ENCODE measurements at regions not wholly inside any gene's neighbourhood (a gene's known extent, or its start where the extent isn't known, plus 50 kb on each side); places are given as distances from the start of the nearest gene placed in this dataset.

GRCh38 chr5:86879086-86879485 lies 261.3 kb downstream of the COX7C start:
- DNase-seq (ENCODE audit: low read depth): no peak

DNA sequence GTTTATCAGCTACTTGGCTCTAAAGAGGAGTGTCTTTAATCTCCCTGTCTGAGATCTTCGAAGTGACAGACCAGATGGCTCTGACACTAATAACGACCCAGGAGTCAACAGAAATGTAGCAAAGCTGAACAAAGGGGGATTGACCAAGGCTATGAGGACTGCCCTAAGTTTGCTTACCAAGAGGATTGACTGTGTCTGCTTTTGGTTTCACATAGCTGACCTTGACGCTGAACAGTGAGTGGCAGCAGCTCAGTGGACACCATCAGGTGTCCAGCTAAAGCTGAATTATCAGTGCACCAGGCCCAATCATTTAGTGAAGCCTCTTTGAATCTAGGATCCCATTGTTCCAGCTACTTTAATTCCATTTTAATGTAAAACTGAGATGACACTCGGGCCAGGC lies 262.6 kb downstream of the COX7C start:
- no peak for DNase-seq (ENCODE audit: low read depth)

GRCh38 chr5:86880785-86881492 lies 263.2 kb downstream of the COX7C start:
- peak; percentile 86 for DNase-seq (ENCODE audit: low read depth)

DNA sequence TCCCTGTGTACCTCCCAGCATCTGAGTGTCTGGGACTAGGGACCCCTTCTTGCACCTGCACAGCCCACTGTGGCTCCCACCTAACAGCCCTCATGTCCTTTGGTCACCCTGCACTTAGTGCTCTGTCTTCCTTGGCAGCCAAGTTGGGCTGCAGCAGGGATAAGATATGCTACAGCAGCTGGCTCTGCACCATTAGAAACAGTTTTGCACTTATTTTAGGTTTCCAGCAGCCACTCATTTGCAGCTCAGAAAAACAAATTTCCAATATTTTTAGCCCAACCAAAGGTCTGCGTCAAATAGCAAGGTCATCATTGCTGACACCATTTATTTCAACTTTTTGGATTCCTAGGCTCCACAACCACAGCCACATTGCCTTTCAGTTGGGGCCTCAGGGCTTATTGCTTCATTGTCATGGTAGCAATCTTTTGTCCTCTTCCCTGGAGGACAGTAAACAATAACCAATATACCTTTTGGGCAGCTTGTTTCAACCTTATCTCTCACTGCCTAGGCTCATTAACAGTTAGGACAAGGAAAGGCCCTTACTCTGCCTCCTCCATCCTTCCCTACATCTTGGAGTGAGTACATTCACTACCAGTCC lies 263.9 kb downstream of the COX7C start:
- no peak for DNase-seq (ENCODE audit: low read depth)

DNA sequence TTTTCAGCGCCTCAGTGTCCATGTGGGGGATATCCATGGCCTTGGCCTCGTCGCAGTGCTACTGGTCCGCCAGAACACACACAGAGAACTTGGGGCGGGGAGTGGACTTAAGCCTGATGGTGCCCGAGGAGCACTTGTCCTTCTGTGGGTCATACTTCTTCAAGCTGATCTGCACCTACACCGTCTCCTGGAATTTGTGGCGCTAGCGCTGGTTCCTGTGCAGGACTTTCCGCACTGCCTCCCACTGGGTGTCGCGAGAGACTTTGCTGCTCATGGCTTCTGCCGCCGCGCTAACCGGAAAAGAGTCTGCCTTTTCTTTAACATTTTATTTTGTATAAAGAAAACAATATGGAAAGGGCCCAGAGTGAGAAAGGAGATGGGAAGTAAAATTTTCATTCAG lies 266.9 kb downstream of the COX7C start:
- DNase-seq (ENCODE audit: low read depth): no peak

DNA sequence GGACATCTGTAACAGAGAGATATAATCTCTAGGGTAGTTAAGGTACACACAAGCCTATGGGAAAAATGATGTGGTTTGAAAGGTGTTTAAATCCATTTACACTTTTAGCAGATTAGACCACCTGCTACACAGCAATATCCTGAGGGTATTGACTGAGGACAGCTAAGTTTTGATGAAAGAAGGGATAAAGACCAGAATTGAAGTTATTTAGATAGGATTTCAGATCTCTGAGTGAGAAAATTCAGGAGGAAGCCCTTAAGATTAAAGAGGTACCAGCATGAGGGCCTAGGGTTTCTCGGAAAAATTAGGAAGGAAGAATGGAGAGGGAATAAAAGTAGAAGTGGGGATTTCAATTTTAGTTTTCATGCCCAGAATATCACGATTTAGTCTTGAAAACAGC lies 267.3 kb downstream of the COX7C start:
- no peak for DNase-seq (ENCODE audit: low read depth)

DNA sequence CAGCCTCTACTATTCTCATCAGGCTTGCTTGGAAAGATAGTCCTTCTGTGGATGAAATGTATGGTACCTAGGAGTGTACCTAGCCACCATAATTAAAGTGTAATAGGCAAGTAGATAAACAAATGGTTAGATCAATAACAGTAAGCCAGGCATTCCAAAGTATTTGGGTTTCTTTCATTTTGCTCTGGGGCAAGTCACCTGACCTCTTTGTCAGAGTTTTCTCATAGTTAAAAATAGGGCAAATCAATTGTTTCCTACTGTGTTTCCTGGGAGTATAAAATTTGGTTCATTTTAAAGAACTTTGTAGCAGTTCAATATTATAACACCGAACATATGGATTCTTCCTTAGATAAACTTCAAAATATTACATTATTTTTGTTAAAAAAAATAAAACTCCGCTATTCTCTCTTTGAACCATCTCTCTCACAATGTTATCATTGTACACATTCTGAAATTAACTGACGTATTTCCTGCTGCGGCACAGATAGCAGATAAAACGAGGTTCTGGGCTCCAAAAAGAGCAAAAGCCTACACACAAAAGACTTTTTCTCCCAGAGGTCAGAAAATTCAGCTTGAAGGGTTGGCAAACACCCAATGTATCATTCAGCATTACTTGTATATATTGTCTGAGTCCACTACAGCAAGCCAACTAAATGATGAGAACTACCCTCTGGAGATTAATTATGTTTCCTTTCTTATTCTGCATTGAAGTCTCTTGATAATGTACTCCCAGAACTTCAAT lies 267.9 kb downstream of the COX7C start:
- no peak for DNase-seq (ENCODE audit: low read depth)

- DNase-seq (ENCODE audit: low read depth): no peak
Observed at GRCh38 chr5:86890375-86890774, 272.6 kb downstream of the COX7C start.

GRCh38 chr5:86894056-86894455 lies 276.3 kb downstream of the COX7C start:
- DNase-seq (ENCODE audit: low read depth): no peak

- DNase-seq (ENCODE audit: low read depth): no peak
Observed at GRCh38 chr5:86896916-86897315, 279.2 kb downstream of the COX7C start.

GRCh38 chr5:86909418-86910295 lies 291.9 kb downstream of the COX7C start:
- DNase-seq (ENCODE audit: low read depth): peak; percentile 87

DNA sequence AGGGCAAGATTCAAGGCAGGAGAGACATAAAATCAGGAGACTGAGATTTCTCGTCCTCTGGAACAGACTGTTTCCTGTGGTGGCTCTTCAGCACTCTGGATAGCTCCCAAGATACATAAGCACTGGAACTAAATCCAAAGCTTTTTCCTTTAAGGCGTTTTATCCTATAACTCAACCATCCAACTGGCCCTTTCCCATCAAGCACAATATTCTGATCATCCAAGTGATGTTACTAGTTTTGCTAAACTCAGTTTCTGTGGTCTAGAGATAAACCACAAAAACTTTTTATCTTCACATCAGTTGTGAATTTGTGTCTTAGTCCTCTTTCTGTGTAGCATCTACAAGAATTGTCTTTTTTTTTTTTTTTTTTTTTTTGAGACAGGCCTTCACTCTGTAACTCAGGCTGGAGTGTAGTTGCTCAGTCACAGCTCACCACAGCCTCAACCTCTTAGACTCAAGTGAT lies 299.4 kb downstream of the COX7C start:
- peak; percentile 43 for DNase-seq (ENCODE audit: low read depth)

- no peak for DNase-seq (ENCODE audit: low read depth)
Observed at GRCh38 chr5:86918246-86918645, 300.5 kb downstream of the COX7C start.

DNA sequence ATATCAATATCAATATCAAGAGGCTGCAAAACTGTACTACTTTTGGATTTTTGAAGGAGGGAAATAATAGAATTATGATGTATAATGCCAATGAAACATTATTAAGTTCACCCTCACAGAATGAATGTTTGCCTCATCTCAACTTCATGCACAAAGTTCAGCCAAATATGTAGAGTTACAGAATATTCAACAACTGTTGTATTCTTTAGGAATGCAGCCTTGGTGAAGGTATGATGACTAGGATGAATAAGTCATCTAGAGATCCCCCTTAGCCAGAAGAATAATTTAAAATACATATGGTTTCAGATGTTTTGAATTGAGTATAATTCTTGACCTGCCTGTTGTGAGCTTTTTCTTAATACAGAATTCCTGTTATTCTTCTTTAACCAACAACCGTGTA lies 308.3 kb downstream of the COX7C start:
- DNase-seq (ENCODE audit: low read depth): no peak

GRCh38 chr5:86929123-86929766 lies 311.5 kb downstream of the COX7C start:
- no peak for DNase-seq (ENCODE audit: low read depth)

- DNase-seq (ENCODE audit: low read depth): no peak
Observed at GRCh38 chr5:86951761-86952160, 315.9 kb upstream of the RASA1 start.

DNA sequence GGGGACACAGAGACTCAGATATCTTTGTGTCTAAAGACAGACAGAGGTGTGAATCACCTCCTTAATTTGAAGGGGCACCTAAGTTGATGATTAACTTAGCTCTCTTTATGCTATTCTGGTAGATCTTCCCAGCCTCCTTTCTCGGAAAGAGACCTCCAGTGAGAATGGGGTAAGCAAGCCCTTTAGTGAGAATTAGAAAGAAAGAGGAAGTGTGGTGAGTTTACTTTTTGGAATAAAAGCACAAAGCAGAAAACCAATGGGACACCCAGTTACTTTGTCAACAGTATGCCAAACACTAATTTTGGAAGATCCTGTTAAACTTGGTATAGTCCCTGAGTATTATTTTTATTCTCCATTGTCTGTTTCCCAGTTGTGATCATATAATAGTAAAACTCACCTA lies 302.8 kb upstream of the RASA1 start:
- no peak for DNase-seq (ENCODE audit: low read depth)

- DNase-seq (ENCODE audit: low read depth): peak; percentile 62
Observed at GRCh38 chr5:86968301-86968753, 299.4 kb upstream of the RASA1 start.

DNA sequence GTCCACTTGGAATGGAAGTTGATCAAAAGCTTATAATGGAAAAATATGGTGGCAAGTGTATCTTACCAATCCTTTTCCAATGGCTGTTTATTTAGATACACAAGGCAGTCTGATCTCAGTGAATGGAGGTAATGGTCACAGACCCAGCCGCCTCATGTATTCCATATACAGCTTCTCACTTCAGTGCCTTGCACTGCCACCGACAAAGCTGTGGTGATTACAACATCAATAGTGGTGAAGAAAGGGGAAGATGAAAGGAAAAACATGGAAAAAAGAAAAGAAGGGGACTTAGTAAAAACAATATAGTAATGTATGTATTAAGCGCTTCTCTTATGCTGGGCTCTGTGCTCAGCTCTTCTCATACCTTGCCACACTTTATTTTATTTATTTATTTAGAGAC lies 297.3 kb upstream of the RASA1 start:
- DNase-seq (ENCODE audit: low read depth): no peak

- peak; percentile 8 for DNase-seq (ENCODE audit: low read depth)
Observed at GRCh38 chr5:86971034-86971571, 296.6 kb upstream of the RASA1 start.

- no peak for DNase-seq (ENCODE audit: low read depth)
Observed at GRCh38 chr5:86974955-86975354, 292.7 kb upstream of the RASA1 start.

All from Daoy (cell line).